ENCODE measurements at regions not wholly inside any gene's neighbourhood (a gene's known extent, or its start where the extent isn't known, plus 50 kb on each side); places are given as distances from the start of the nearest gene placed in this dataset.

DNA sequence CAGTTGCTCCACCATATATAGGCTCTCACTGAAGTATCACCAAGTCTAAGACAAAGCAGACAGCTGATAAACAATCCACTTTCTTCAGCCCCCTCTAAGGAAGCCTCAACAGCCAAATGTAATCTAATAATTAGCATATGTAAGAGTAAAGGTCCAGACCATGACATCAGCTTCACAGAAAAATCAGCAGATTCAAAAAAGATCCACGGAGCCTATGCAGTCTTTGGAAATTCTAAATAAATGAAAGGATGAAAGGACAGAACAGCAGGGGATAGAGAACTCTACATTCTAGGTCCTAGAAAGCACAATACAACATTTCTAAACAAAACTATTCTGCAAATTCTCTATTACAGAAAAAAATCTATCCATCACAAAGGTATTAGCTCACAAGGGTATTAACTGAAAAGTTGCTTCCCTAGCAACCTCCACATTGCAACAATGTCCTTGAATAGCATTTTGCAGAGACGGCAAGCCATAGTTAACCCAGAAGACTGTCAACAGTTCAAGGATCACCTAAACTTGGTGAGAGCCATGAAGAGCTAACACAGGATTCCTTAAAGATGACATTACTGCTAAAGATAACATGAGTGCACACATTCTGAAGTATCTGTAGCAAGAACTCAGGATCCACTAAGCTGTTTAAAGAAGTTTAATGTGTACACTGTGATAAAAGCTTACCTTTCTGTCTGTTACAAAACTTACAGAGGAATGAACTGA, 74.3 kb downstream of the SIPA1L2 start:
- DNase-seq: no peak

DNA sequence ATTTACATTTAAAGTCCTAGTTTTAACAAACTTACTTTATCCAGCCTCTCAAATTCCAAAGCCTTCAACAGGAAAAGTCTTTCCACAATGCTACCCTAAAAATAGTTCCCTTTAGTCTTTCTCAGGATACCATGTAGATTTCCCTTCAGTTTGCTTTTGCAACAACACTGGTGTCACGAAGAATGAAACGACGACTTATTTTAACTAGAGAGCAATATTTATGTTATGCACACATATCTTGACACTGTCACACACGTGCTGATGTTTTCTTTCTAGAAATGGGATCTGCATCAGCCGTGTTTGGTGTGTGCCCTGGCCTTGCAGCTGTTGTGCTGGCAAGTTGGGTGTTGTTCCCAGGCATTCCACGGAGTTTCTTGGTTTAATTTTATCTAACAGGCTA, 75.5 kb downstream of the SIPA1L2 start:
- no peak for DNase-seq

GRCh38 chr1:232553809-232554208, 76.1 kb downstream of the SIPA1L2 start:
- DNase-seq: no peak

GRCh38 chr1:232553050-232553754, 76.7 kb downstream of the SIPA1L2 start:
- no peak for DNase-seq

DNA sequence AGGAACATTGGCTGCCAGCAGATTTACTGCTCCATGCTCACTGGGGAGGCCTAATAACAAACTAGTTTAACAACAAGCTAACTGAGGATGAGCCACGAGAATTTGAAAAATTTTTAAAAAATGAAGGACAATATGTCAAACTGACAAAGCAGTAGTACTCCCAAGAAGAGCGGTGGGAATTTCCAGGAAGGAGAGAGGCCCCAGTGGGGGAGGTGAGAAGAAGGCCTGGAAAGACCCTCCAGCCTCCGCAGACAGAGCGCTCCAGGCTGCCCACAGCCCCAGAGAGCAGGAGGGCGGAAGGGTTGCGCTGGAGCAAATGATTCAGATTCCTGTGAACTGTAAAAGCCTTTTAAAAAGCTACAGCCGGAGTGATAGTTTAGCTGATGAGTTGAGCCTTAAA, 78.5 kb downstream of the SIPA1L2 start:
- DNase-seq: no peak

DNA sequence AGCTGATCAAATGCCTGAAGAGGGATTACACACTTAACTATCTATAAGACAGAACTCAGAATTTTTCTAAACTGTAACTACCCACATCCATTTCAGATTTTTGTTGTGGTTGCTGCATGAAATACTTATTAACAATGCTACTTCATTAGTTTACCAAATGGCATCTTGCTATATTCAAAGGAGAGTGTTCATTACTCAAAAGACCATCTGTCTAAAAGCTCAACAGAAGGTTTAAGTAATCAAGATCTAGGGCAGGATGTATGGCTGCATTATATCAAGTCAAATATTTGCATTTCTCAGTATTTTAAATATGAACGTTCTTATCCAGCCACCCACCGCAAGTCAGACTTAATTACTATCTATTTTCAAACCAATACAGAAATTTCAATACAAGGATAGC, 79.9 kb downstream of the SIPA1L2 start:
- no peak for DNase-seq

DNA sequence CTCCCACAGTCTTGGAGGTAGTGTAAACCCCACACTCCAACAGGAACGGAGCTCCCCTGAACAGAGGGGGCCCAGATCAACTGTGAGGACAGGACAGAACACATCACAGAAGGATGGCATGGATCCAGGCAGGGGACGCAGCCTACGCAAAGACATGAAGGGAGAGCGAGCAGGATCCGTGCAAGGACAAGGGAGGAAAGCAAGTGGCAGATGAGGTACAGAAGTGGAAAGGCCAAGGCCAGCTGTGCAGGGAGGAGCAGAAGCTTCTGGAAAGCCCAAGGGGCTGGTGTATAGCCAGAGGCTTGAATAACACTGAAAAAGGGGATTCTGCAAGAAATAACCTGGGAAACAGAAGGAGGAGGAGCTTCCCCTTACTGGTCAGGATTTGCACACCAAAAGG, 81.2 kb downstream of the SIPA1L2 start:
- no peak for DNase-seq

DNA sequence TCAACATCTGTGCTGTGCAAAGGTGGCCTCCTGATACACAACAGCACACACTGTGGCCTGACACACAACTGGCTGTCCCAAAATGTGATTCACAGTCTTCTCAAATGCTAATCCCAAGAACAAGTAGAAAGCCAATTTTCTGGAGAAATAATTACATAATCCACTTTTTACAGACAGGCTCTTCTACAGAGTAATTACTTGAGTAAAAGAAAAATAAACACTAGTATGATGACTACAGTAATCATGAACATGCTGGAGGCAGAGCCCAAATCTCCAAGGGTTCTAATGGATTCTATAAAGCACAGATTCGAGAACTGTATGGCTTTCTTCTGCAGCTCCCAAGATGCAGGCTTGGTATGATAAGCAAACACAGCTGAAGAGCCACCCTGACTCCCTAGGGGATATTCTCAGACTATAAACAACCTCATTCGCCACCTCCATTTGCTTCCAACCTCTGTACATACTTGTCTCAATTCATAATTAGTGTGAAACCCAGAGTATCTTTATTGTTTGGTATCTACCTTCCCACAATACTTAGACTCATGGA, 81.9 kb downstream of the SIPA1L2 start:
- peak; percentile 73 for DNase-seq

DNA sequence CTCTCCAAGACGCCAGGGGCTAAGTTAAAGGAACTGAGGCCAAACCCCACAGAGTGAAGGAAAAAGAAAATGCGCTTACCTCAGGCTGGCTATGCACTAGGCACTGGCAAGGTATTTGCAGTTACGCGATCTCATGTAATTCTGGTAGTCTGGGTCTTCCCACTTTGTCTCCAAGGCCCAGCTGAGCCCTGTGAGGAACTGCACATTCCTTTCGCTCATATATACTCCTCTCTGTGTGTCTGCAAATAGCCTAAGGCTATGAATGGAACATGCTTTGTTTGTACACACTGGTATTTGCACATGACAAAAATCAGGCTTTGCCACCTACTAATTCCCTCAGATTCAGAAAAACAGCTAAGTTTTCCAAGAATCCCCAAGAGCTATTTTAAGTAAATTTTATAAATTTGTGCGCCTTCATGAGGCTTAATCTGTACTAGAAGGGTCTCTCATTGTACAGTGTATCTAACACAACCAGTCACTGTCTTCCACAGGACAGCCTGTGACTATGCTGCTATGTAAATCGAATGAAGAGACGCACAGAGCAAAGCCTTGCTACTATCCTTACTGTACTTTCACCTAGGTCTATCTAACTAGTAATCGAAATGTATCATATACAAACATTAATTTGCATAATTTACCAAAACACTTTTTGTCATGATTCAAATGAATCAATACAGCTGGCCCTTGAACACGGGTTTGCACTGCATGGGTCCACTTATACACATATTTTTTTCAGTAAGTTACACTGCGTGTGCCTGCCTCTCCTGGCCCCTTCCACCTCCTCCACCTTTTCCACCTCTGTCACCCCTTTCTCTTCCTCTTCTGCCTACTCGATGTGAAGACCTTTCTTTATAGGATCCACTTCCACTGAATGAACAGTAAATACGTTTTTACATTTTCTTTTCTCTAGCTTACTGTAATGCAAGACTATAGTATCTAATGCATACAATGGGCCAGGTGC, 87.0 kb downstream of the SIPA1L2 start:
- no peak for DNase-seq

DNA sequence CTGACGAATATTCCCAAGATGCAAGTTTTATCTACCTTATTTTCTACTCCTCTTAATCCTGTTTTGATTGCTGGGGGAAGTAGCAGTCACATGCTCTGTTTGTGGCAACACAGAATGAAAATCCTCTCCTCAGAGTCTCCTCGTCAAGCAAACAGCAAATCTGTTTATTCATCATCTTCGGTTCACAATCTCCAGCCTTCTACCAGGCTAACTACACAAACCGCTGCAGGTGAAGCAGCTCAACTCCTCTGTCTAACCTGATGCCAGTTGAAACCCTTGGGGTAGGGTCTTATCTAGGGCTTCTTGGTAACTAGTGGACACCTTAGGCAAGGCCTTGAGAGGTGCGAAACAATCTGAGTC, 91.0 kb downstream of the SIPA1L2 start:
- no peak for DNase-seq

GRCh38 chr1:232538224-232538942, 91.5 kb downstream of the SIPA1L2 start:
- peak; percentile 83 for DNase-seq

- no peak for DNase-seq
Measured at GRCh38 chr1:232534552-232535517, 95.1 kb downstream of the SIPA1L2 start.

DNA sequence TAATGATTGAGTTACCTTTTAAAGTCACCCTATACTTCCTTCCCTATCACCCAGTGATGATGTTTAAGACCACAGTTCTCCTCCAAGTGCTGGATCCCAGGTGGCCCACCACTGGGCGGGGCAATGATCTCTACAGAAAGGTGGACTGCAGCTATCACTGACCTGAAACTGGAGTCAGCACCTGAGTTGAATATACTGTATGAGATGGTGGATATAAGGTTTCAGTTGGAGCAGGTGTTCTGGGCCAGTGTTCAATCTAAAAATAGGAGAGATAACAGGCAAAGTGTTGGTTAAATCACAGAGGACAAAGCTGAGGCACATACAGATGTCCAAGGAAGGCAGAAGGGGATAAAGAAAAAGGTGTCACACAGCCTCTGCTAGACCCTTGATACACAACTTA, 96.6 kb downstream of the SIPA1L2 start:
- DNase-seq: no peak

GRCh38 chr1:232532901-232533300, 97.0 kb downstream of the SIPA1L2 start:
- no peak for DNase-seq

DNA sequence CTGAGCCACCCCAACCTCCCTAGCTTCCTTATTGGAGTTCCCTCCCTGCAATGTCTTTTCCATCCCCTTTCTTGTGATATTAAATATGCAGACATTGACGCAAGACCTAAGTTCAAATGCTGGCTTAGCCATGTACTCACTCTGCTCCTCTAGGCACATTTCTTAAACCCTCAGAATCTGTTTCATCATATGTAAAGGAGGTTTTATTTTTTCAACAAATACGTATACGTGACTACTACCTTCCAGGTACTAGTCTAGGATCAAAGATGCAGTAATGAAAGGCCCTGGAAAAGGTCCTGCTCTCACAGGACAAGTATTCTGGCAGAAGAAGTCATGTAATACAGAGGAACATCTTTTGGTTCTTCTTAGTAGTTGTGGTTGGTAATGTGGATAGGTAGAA, 98.6 kb downstream of the SIPA1L2 start:
- DNase-seq: no peak

- DNase-seq: no peak
Measured at GRCh38 chr1:232529747-232530146, 100.2 kb downstream of the SIPA1L2 start.

DNA sequence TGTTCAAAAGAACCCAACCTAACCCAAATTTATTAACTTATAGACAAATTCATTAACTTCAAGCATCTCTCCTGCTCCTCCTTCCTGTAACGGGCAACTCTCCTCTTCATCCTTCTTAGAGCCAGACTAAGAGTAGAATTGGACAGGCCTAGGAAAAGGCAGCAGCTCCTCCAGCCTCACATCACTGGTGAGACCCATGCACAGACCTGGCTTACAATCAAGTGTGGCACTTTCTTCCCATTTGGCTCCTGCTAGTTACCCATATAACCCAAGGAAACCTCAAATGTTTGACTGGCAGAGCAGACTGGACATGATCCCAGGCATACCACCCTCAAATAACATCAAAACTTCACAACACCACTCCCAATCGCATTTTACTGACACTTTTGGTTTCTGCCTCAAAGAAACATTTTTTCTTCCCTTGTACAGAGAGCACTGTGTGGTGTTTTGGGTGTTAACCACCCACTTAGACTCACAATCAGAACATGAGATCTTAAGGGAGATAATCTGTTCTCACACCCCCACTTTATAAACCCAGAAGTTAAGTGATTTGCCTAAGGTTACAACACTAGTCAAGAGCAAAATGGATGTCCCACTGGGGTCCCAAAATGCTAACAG, 101.4 kb downstream of the SIPA1L2 start:
- no peak for DNase-seq

DNA sequence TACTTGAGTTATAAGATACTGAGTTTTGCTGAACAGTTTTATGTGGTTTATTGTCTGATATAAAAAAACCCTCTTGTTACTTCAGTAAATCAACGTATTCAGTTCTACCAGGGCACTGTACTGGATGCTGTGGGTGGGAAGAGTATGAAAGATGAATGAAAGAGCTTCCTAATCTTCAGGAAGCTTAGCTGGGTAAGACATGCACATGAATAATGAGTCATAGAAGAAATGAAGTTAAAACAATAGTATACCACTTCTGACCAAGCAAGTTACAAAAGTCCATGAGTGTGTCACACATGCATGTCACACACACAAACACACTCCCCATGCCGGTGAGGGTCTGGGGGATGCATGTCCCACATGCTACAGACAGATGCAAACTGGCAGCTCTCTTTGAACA, 105.9 kb downstream of the SIPA1L2 start:
- no peak for DNase-seq

DNA sequence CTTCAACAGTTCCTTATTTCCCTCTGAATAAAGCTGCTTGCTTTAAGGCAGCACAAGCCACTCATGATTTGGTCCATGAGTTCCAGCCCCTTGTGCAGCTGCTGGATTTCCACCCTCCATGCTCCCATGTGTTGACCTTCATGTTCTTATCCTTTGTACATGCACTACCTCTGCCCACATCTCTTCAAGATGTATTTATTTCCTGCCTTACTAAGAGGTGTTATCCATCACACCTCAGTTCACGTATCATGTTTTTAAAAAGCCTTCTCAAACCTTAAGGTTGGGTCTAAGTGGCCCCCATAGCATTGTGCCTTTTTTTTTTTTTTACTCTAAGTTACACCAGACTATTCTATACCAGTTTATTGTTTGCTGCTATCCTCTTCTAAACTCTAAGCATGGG, 107.7 kb downstream of the SIPA1L2 start:
- no peak for DNase-seq

DNA sequence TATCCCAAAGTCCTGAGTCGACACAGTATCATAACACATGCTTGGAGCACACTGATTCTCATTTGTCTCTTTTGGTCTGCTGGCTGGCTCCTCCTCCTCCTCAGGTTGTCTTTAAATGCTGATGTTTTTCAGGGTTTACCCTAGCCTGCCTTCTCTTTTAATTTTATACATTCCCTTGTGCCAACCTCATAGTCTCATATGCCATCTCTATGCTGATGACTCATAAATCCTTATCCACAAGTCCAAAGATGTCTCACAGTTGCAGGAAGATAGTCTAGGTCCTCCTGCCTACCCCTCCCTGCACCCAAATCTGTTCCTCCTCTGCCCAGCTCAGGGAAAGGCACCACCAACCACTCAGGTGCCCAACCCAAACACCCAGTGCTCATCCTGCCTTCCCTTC, 108.3 kb downstream of the SIPA1L2 start:
- no peak for DNase-seq

DNA sequence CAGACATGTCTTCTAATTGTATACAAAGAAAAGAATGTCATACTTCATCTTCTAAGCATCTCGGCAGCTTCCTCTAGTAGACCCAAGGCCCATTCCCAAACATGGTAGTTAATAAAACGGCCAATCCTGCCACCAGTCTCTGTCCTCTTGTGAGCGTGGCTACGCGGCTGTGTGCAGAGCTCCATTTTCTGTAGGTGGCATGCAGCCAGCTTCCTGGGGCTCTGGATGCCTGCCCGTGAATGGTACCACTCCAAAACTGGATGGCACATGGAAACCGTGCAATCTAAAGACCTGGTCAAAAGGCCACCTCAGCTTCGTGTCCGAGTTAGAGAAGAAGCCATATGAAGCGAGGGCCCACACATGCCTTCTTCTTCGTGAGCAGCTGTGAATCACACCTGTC, 110.7 kb downstream of the SIPA1L2 start:
- DNase-seq: peak; percentile 65

Data from DMS79 (cell line).